Right ventricle myocardium inferior (tissue), 1 donor: ENCODE measurements at regions not wholly inside any gene's neighbourhood (a gene's known extent, or its start where the extent isn't known, plus 50 kb on each side); places are given as distances from the start of the nearest gene placed in this dataset.

Source experiments
- ATAC-seq: fragments of 200-7000 bp; cut with Tn5 transposase; one replicate; pipeline ENCODE4 v1.9.1; 2020; ENCODE audit warnings: mild to moderate bottlenecking, moderate library complexity
- DNase-seq: peaks from one replicate; pipeline ENCODE4 v3.0.0; 2021; ENCODE audit errors: missing footprints
- intact Hi-C: fragments of 100-400 bp; cut with DNase I; formaldehyde crosslinking; loops from one replicate; pipeline ENCODE4 v1.11.0; 2022
- donor health status: DM: no; HTN: yes; CAD: no; lungs with severe emphysema.

DNA sequence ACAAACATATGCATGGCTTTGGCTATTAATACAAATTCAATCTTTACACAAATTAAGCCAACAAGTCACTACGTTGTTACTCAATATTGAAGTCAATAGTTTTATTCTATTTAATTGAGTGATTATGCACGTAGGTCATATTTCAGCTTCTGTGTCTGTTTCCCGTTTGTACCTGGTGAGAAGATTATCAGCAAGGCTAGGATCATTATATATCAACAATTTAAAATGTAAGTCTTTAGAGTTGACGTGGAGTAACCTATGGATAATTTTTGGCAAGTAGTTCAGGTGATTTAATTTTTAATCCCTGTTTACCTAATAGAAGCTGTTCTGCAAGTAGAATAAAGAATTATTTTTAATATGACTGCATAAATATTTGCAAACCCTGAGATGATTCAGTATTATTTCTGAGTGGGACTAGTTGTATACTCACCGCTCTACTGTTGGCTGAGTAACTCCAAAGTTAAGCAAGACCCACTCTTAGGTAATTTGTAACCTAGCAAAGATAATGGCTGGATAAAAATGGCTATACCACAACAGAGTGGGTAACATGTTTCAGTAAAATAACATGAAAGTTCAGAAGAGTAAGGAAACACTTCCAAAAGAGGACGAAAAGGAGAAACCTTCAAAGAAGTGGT lies 161.0 kb downstream of the HGF start:
- ATAC-seq: no peak
- intact Hi-C loops: no loop called here
- no peak for DNase-seq

GRCh38 chr7:81607987-81608386 lies 161.9 kb downstream of the HGF start:
- no peak for ATAC-seq
- intact Hi-C loops: no loop called here

DNA sequence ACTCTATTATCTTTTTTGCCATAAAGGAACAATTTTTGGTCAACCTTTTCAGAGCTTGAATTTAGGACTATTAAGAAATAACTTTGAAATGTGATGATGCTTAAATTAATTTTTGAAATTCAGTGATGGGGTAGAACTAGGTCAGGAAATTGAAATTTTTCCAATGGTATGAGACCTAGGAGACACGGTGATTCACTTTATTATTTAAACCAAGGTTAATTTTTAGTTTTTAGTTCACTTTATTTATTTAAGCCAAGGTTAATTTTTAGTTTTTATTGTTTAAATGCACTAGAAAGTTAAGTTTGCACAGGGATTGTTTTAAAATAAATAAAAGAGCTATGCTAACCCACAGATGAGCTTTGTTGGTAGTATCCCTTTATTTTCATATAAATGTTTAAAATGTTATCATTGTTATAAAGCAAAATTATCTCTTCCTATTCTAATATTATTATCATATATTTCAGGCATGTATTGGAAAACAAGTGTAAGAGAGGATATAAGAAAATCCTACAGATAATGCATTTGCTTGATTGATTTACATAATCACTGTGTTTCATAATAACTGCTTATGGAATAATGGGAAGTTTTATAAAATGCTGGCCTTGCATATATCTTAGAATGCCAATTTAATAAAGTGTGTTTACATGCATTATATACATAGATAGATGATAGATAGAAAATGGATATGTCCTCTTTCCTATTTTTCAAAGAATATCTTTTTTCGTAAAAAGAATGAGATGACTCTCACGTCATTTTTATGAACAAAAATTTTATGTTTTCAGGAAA lies 163.6 kb downstream of the HGF start:
- no peak for ATAC-seq
- no peak for DNase-seq
- intact Hi-C loops: no loop called here

More at GRCh38 chr7:81607987-81608386, 161.9 kb downstream of the HGF start:
- no peak for DNase-seq

DNA sequence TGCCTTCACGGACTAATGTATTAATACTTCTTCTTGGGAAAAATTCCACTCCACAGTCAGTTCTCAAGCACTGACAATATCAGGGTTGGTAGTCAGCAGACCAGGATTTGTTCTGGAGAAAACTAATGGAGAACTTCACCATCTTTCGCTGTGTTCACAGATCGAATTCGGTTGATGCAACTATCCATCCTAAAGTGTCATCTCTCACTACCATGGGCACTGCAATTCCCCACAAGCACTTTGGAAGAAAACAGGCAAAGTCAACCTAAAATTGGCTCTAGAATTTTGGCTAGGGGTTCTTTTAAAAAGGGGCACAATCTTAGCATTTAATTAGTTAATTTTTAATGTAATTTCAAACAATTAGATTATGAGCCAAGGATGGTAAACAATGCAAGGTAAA lies 164.4 kb downstream of the HGF start:
- ATAC-seq (no peak), DNase-seq (no peak)
- intact Hi-C loops: no loop called here

DNA sequence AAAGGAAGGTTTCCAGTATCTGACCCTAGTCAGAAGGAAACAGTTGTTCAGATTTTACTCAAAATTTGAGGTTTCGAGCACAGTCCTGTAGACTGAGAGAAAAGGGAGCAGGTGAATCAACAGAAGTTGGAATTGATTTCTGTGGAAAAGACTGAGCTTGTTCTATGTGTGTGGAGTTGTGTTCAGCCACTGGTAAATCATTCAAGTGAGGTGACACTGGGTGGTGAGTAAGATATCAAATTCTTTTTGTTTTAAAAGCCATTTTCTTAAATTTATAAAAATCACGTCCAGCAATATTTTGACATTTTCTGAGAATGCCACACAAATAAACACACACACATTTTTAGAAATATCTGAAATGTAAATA lies 165.1 kb downstream of the HGF start:
- intact Hi-C loops: no loop called here
- DNase-seq: no peak
- ATAC-seq: no peak

- DNase-seq (no peak), ATAC-seq (no peak)
- intact Hi-C loops: no loop called here
Observed at GRCh38 chr7:81604075-81604807, 165.6 kb downstream of the HGF start.

DNA sequence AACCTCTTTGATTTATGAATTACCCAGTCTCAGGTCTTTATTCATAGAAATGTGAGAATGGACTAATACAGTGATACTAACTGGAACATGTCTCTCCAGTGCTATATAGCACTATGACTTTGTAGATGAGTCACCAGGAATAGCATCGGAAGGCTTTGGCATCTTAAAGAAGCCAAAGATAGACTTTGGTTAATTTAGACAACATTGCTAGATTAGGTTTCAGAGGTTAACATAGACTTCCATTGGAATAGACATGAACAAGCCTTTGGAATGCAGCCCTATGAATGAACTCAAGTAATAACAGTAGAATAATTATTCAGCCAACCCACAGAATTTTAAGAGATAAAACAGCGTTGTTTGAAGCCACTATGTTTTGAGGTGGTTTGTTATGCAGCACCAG lies 169.2 kb downstream of the HGF start:
- no peak for ATAC-seq
- DNase-seq: no peak
- intact Hi-C loops: no loop called here

DNA sequence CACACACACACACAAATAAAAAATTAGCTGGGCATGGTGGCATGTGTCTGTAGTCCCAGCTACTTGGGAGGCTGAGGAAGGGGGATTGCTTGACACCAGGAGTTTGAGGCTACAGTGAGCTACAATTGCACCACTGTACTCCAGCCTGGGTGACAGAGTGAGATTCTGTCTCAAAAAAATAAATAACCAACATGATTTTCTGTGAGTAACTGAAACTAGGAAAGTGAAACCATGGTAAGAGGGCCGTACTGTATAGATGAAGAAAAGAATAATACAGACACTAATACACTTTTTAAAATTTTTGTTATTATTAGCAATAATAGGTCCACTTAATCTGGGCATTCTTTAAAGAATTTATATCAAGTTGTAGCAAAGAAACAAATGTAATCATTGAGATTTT lies 170.9 kb downstream of the HGF start:
- ATAC-seq: no peak
- intact Hi-C loops: no loop called here
- DNase-seq: no peak

- no peak for DNase-seq
- intact Hi-C loops: no loop called here
- ATAC-seq: peak; percentile 78
Observed at GRCh38 chr7:81594767-81595166, 175.1 kb downstream of the HGF start.

DNA sequence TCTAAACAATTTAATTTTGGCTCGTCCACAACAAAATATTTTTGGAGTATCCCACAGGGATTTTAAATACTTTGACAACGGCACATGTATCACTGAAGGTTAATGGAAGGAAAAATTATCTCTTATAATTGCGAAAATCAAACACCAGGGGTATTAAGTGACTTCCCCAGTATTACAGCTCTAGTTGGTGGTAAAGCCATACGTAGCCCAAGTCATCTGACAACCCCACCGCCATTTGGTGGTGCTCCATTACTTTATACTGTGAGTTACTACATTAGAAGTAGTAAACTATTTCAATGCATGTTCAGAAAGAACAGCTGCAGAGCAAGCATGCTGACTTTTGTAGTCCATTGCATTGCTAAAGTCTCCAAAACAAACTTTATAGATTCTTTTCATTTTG lies 179.7 kb downstream of the HGF start:
- DNase-seq: no peak
- ATAC-seq: no peak
- intact Hi-C loops: no loop called here

DNA sequence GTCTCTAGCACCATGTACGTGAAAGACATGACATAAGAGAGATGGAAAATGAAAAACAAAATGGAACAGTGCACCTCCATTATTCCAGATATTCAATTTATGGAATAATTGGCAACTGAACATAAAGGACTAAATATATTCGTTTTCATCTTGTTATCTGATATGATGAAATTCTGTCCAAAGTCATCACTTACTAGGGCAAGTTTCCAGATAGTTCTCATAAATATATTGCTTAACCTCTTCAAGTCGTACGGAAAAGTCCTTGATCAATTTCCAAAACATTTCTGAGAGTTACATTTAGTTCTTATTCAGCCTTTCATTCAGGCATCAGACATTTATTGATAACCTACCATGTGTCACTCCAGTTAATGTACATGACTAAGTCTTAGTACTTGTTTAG lies 185.2 kb downstream of the HGF start:
- intact Hi-C loops: no loop called here
- no peak for DNase-seq
- no peak for ATAC-seq

DNA sequence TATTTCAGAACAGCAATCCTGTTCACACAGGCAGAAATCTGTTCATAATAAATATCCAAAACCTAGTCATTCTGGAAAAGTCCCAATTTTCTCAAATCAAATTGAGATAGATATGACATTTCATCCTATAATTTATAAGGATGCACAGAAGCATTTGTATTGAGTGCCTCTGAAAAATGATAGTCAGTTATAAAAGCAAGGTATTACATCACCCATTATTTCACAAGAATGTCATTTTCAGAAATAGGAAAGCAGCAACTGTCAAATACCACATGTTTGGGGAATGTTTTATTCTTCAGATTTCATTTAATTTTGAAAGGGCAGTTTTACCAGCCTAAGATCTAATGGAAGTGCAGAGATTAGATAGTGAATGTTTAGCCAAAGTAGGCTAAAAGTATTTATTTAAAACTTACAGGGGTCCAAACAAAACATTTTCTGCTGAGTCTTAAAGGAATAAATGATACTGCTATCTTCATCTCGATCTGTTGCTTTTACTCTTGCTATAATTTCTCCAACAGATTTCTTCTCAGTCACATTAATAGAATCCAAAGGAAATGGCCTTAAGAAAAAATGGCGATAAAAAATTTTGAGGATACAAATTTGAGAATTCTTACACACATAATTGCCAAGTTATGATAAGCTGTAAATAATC lies 185.8 kb downstream of the HGF start:
- ATAC-seq (no peak), DNase-seq (no peak)
- intact Hi-C loops: no loop called here

- intact Hi-C loops: no loop called here
- ATAC-seq: no peak
- no peak for DNase-seq
Observed at GRCh38 chr7:81583090-81583489, 186.8 kb downstream of the HGF start.

GRCh38 chr7:81577642-81578340 lies 192.1 kb downstream of the HGF start:
- intact Hi-C loops: no loop called here
- no peak for ATAC-seq

DNA sequence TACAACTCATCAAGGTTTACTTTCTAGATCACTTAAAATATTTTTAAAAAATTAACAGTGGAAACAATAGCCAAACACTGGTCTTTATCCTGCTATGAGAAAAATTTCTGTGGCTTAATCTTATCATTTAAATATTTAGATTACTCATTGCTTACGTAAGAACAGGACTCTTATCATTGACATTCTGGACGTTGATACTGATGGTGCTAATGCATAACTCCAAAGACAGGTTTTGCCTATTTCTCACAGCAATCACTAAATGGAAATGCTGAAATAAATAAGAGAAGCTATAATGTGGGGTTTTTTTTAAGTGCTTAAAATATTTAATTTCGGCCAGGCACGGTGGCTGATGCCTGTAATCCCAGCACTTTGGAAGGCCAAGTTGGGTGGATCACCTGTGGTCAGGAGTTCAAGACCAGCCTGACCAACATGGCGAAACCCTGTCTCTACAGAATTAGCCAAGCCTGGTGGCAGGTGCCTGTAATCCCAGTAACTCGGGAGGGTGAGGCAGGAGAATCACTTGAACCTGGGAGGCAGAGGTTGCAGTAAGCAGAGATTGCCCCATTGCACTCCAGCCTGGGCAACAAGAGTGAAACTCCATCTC lies 195.0 kb downstream of the HGF start:
- intact Hi-C loops: no loop called here
- ATAC-seq (no peak), DNase-seq (no peak)

More at GRCh38 chr7:81577642-81578340, 192.1 kb downstream of the HGF start:
- no peak for DNase-seq

GRCh38 chr7:81573932-81574331 lies 195.9 kb downstream of the HGF start:
- DNase-seq: no peak
- ATAC-seq: no peak
- intact Hi-C loops: no loop called here

DNA sequence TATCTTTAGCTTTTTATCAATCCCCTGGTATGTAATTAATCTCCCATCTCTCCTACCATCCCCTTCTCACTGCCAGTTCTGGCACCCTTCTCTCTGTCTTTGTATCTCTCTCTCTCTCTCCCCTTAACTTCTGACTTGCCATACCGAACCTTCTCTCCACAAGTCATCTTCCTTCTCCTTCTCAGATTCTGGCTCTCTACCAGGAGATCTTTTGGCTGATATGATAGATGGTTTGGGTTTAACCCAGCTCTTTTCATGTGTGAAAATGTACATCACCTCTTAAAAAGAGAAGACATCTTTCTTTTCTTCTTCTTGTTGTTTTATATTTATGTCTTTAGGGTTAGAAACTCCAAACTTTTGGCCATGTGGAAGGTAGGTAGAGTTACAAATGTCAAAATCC lies 196.7 kb downstream of the HGF start:
- DNase-seq: no peak
- ATAC-seq: no peak
- intact Hi-C loops: no loop called here

DNA sequence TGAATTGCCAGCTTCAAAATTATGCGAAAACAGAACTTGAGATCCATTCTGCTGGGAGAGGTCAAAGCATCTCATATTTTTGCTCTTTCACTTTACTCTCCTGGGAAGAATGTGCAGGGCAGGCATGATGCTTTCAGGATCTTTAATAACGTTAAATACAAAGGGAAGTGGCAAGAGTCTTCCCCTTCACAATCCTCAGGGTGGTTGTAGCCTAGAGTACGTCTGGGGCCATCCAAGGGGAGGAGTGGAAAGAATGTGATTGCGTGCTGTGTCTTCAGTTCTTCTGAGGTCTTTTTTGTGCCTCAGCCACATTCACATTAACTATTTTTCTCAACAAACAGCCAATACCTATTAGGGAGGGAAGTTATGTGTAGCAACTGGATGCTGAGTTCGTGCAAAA lies 207.3 kb downstream of the HGF start:
- DNase-seq (no peak), ATAC-seq (no peak)
- intact Hi-C loops: no loop called here

DNA sequence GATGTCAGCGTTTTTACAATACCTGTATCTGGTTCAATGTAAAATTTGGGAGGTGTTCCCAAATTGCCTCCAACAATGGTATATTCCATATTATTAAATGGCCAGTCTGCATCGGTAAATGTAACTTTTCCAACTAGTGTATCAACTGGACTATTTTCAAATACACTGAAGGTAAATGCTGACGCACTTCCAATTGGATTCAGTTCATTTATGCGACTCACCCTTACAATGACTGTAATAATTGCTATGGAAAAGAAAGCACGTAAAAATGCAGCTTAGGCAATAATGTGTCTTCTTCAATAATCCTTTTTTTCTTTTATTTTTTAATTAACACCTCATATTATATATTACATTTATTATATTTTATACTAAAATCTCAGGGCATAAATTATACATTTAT lies 209.1 kb downstream of the HGF start:
- ATAC-seq (no peak), DNase-seq (no peak)
- intact Hi-C loops: no loop called here
